ENCODE measurements at regions not wholly inside any gene's neighbourhood (a gene's known extent, or its start where the extent isn't known, plus 50 kb on each side); places are given as distances from the start of the nearest gene placed in this dataset.
"Not testable (repeated sequence)": the region's sequence is repeated elsewhere in the genome, so short reads cannot be mapped to it uniquely, and the experiment has no call there.

- Mint-ChIP-seq H3K9me3 (ENCODE audit: unreplicated experiment) (no peaks in the 10 kb centered on the region), H3K36me3 (ENCODE audit: insufficient read depth, unreplicated experiment) (no peaks in the 10 kb centered on the region), H3K4me1 (ENCODE audit: insufficient read depth, unreplicated experiment) (peaks cover 2% of the 10 kb centered on the region), H3K27ac (ENCODE audit: low read depth, unreplicated experiment) (no peak overlapping the region), H3K27me3 (ENCODE audit: insufficient read depth, unreplicated experiment) (no peaks in the 10 kb centered on the region), H3K4me3 (ENCODE audit: unreplicated experiment) (no peak overlapping the region)
- ChIA-PET POLR2A (interaction anchor here (0.6 kb wide), 1 partner anchor 53 kb away, joined by 3 read pairs; no protein-coding TSS in a partner anchor), CTCF (interaction anchor here (0.9 kb wide), 1 partner anchor 9 kb away, joined by 3 read pairs; no protein-coding TSS in a partner anchor)
- DNase-seq (ENCODE audit: unreplicated experiment): no peak
- intact Hi-C loops (cut with micrococcal nuclease): no loop called here
- no TSS peak for BruUV-seq (replicated peaks)
- TF ChIP-seq CTCF (IDR thresholded peaks at IDR 0.05; ENCODE audit: unreplicated experiment): no peak
These were observed 175.6 kb downstream of the SKIDA1 start for GRCh38 chr10:21349912-21350286.

GRCh38 chr10:21347785-21348170, 177.7 kb downstream of the SKIDA1 start:
- Mint-ChIP-seq H3K27ac (ENCODE audit: low read depth, unreplicated experiment) (no peak overlapping the region), H3K27me3 (ENCODE audit: insufficient read depth, unreplicated experiment) (no peaks in the 10 kb centered on the region), H3K4me3 (ENCODE audit: unreplicated experiment) (no peak overlapping the region), H3K9me3 (ENCODE audit: unreplicated experiment) (no peaks in the 10 kb centered on the region), H3K36me3 (ENCODE audit: insufficient read depth, unreplicated experiment) (no peaks in the 10 kb centered on the region), H3K4me1 (ENCODE audit: insufficient read depth, unreplicated experiment) (no peaks in the 10 kb centered on the region)
- no peak for TF ChIP-seq CTCF (IDR thresholded peaks at IDR 0.05; ENCODE audit: unreplicated experiment)
- ChIA-PET CTCF (no interaction called here), POLR2A (no interaction called here)
- intact Hi-C loops (cut with micrococcal nuclease): no loop called here
- DNase-seq (ENCODE audit: unreplicated experiment): no peak
- BruUV-seq (replicated peaks): no TSS peak

- no peaks in the 10 kb centered on the region for H3K9me3 Mint-ChIP-seq (ENCODE audit: unreplicated experiment)
- no peak overlapping the region for H3K27ac Mint-ChIP-seq (ENCODE audit: low read depth, unreplicated experiment)
- no peaks in the 10 kb centered on the region for H3K36me3 Mint-ChIP-seq (ENCODE audit: insufficient read depth, unreplicated experiment)
- no TSS peak for BruUV-seq (replicated peaks)
- no peaks in the 10 kb centered on the region for H3K4me1 Mint-ChIP-seq (ENCODE audit: insufficient read depth, unreplicated experiment)
- H3K4me3 Mint-ChIP-seq (ENCODE audit: unreplicated experiment): no peak overlapping the region
- CTCF ChIA-PET: no interaction called here
- intact Hi-C loops (cut with micrococcal nuclease): no loop called here
- POLR2A ChIA-PET: no interaction called here
- no peak for DNase-seq (ENCODE audit: unreplicated experiment)
- TF ChIP-seq CTCF (IDR thresholded peaks at IDR 0.05; ENCODE audit: unreplicated experiment): no peak
- no peaks in the 10 kb centered on the region for H3K27me3 Mint-ChIP-seq (ENCODE audit: insufficient read depth, unreplicated experiment)
These were observed 178.3 kb downstream of the SKIDA1 start for GRCh38 chr10:21347043-21347784.

- no TSS peak for BruUV-seq (replicated peaks)
- POLR2A ChIA-PET: interaction anchor here (1.1 kb wide), 1 partner anchor 12 kb away, joined by 4 read pairs; no protein-coding TSS in a partner anchor
These were observed 182.4 kb downstream of the SKIDA1 start for GRCh38 chr10:21343087-21343486.

GRCh38 chr10:21342499-21342898, 183.0 kb downstream of the SKIDA1 start:
- H3K27me3 Mint-ChIP-seq (ENCODE audit: insufficient read depth, unreplicated experiment); intact Hi-C loops (cut with micrococcal nuclease); CTCF ChIA-PET; BruUV-seq (replicated peaks); H3K27ac Mint-ChIP-seq (ENCODE audit: low read depth, unreplicated experiment); H3K4me3 Mint-ChIP-seq (ENCODE audit: unreplicated experiment); H3K36me3 Mint-ChIP-seq (ENCODE audit: insufficient read depth, unreplicated experiment); DNase-seq (ENCODE audit: unreplicated experiment); H3K9me3 Mint-ChIP-seq (ENCODE audit: unreplicated experiment): not testable (repeated sequence)
- POLR2A ChIA-PET: interaction anchor here (1.1 kb wide), 1 partner anchor 13 kb away, joined by 4 read pairs; no protein-coding TSS in a partner anchor
- peaks cover 20% of the 10 kb centered on the region for H3K4me1 Mint-ChIP-seq (ENCODE audit: insufficient read depth, unreplicated experiment)

More at GRCh38 chr10:21343087-21343486, 182.4 kb downstream of the SKIDA1 start:
- Mint-ChIP-seq H3K4me3 (ENCODE audit: unreplicated experiment) (no peak overlapping the region), H3K9me3 (ENCODE audit: unreplicated experiment) (peaks cover 8% of the 10 kb centered on the region), H3K27me3 (ENCODE audit: insufficient read depth, unreplicated experiment) (no peaks in the 10 kb centered on the region), H3K27ac (ENCODE audit: low read depth, unreplicated experiment) (peak overlapping the region; percentile 36), H3K36me3 (ENCODE audit: insufficient read depth, unreplicated experiment) (no peaks in the 10 kb centered on the region), H3K4me1 (ENCODE audit: insufficient read depth, unreplicated experiment) (peaks cover 14% of the 10 kb centered on the region)
- CTCF ChIA-PET: no interaction called here
- DNase-seq (ENCODE audit: unreplicated experiment): no peak
- no peak for TF ChIP-seq CTCF (IDR thresholded peaks at IDR 0.05; ENCODE audit: unreplicated experiment)
- intact Hi-C loops (cut with micrococcal nuclease): no loop called here

Measured in MCF 10A (cell line).